Endothelial cell of umbilical vein (primary cell): ENCODE measurements at regions not wholly inside any gene's neighbourhood (a gene's known extent, or its start where the extent isn't known, plus 50 kb on each side); places are given as distances from the start of the nearest gene placed in this dataset.

Experiments
- BruUV-seq: library from RNA; stranded (reverse); fragments of 400-500 nt; replicated peaks from 2 replicates; lab custom pipeline; 2021; lab: Mats Ljungman, UMichigan
- CTCF ChIA-PET: fragments of 300-600, 350-600 bp; sonication (Branson Sonifier 250); formaldehyde crosslinking; loops from one replicate; lab custom pipeline; 2021; ENCODE audit warnings: antibody characterized with exemption, inconsistent platforms; lab: Charles Lee
- POLR2A ChIA-PET: fragments of 300-600, 350-600 bp; sonication (Branson Sonifier 250); formaldehyde crosslinking; loops from one replicate; lab custom pipeline; 2021; ENCODE audit warnings: antibody characterized with exemption, inconsistent platforms; lab: Charles Lee
- DNase-seq: peaks from one replicate; pipeline ENCODE4 v3.0.0-alpha.2; 2011; ENCODE audit warnings: low read depth, low spot score
- FAIRE-seq: peaks from 2 replicates; lab custom pipeline; 2011; peaks lifted over from hg19 to GRCh38; lab: Jason Lieb, UNC
- H2AFZ ChIP-seq: 2 replicates; pipeline ENCODE4 v1.6.0; 2012; ENCODE audit warnings: low read depth, low read length, control low read depth, inconsistent platforms
- H3K27ac ChIP-seq: 2 replicates; pipeline ENCODE4 v1.5.1; 2011; ENCODE audit warnings: low read depth, mild to moderate bottlenecking, control low read depth, low read length, moderate library complexity; ENCODE audit not compliant: insufficient read depth
- H3K27me3 ChIP-seq, 2 experiments: 2 replicates each; pipeline versions ENCODE4 v1.6.0 to v1.6.1; 2011; ENCODE audit warnings: low read length in 2 of 2, mixed read lengths in 1 of 2; ENCODE audit not compliant: control insufficient read depth in 2 of 2, insufficient read depth in 2 of 2
- H3K36me3 ChIP-seq, 2 experiments: 2 replicates in 1 of 2; 3 replicates in 1 of 2; pipeline ENCODE4 v1.5.1; 2011; ENCODE audit warnings: low read length in 2 of 2, mild to moderate bottlenecking in 1 of 2, moderate library complexity in 1 of 2; ENCODE audit not compliant: control insufficient read depth in 2 of 2, insufficient read depth in 2 of 2; ENCODE audit errors: extremely low read depth in 1 of 2
- H3K4me1 ChIP-seq: 3 replicates; pipeline ENCODE4 v1.5.1; 2011; ENCODE audit warnings: mild to moderate bottlenecking, low read length; ENCODE audit not compliant: control insufficient read depth, insufficient read depth; ENCODE audit errors: extremely low read depth
- H3K4me2 ChIP-seq: 2 replicates; pipeline ENCODE4 v1.6.1; 2011; ENCODE audit warnings: low read length, control low read depth, mixed read lengths; ENCODE audit not compliant: insufficient read depth
- H3K4me3 ChIP-seq, 3 experiments: fragments of 200-600 bp in 1 of 3; sonication (generic), shearing (Covaris generic) in 1 of 3; replicated peaks in 1 of 3; 2 replicates each; pipeline ENCODE4 v1.5.1; 2011 to 2016; ENCODE audit warnings: control low read depth in 3 of 3, low read length in 3 of 3, mild to moderate bottlenecking in 2 of 3, inconsistent platforms in 1 of 3, low read depth in 1 of 3, moderate library complexity in 1 of 3; ENCODE audit not compliant: insufficient read depth in 1 of 3
- H3K79me2 ChIP-seq: 2 replicates; pipeline ENCODE4 v1.6.0; 2012; ENCODE audit warnings: low read length, inconsistent platforms; ENCODE audit not compliant: control insufficient read depth, insufficient read depth
- H3K9ac ChIP-seq: replicated peaks from 2 replicates; pipeline ENCODE3; 2011; ENCODE audit warnings: low read length, control low read depth; ENCODE audit not compliant: insufficient read depth; ENCODE audit errors: extremely low read depth
- H3K9me1 ChIP-seq: replicated peaks from 3 replicates; pipeline ENCODE4 v1.6.0; 2011; ENCODE audit warnings: mild to moderate bottlenecking, low read length; ENCODE audit not compliant: control insufficient read depth, insufficient read depth; ENCODE audit errors: extremely low read depth
- H3K9me3 ChIP-seq: replicated peaks from 2 replicates; pipeline ENCODE4 v1.5.1; 2012; ENCODE audit warnings: low read length, inconsistent platforms; ENCODE audit not compliant: control insufficient read depth, insufficient read depth
- H4K20me1 ChIP-seq: replicated peaks from 2 replicates; pipeline ENCODE3; 2011; ENCODE audit warnings: mild to moderate bottlenecking, low read length; ENCODE audit not compliant: control insufficient read depth, insufficient read depth; ENCODE audit errors: extremely low read depth
- EZH2 ChIP-seq: IDR thresholded peaks from 2 replicates; pipeline ENCODE4 v1.6.1; 2012; ENCODE audit warnings: borderline replicate concordance, low read depth, mild to moderate bottlenecking, moderate library complexity, low read length, inconsistent platforms; ENCODE audit not compliant: severe bottlenecking
- FOS ChIP-seq: IDR thresholded peaks from 2 replicates; pipeline ENCODE4 v1.6.1; 2011; ENCODE audit warnings: mild to moderate bottlenecking, low read length, moderate library complexity, borderline replicate concordance; ENCODE audit not compliant: insufficient read depth
- GATA2 ChIP-seq: IDR thresholded peaks from 2 replicates; pipeline ENCODE4 v1.7.0; 2011; ENCODE audit warnings: low read depth, mild to moderate bottlenecking, moderate library complexity, mixed read lengths, low read length; ENCODE audit not compliant: insufficient read length, insufficient read depth
- JUN ChIP-seq: IDR thresholded peaks from 2 replicates; pipeline ENCODE4 v1.6.1; 2011; ENCODE audit warnings: borderline replicate concordance, low read depth; ENCODE audit not compliant: insufficient read length, insufficient read depth
- MAX ChIP-seq: IDR thresholded peaks from 2 replicates; pipeline ENCODE4 v1.6.1; 2011; ENCODE audit not compliant: insufficient read depth, insufficient read length
- MYC ChIP-seq: IDR thresholded peaks from one replicate; pipeline ENCODE4 v1.6.1; 2011; ENCODE audit warnings: mild to moderate bottlenecking, low read depth, low read length
- POLR2A ChIP-seq: IDR thresholded peaks from 2 replicates; pipeline ENCODE4 v1.6.1; 2012; ENCODE audit warnings: low read depth, mild to moderate bottlenecking, control low read depth, low read length
- POLR2AphosphoS5 ChIP-seq: IDR thresholded peaks from 2 replicates; pipeline ENCODE4 v1.6.1; 2012; ENCODE audit warnings: low read depth, mild to moderate bottlenecking, control low read depth, low read length, moderate library complexity; ENCODE audit not compliant: insufficient read depth
- dilution Hi-C: fragments of 300-500 bp; cut with MboI; formaldehyde crosslinking; loops from one replicate; pipeline ENCODE4 v1.15.0; 2019; ENCODE audit warnings: low sequenced_read_pairs; ENCODE audit not compliant: extremely low pct_ligation_motif_present
- intact Hi-C: fragments of 100-400 bp; cut with micrococcal nuclease; formaldehyde crosslinking; loops from one replicate; pipeline ENCODE4 v1.10.0; 2022
- TF ChIP-seq, protein P1 (sequence below), 2 donors: IDR thresholded peaks; 1 replicate in 1 of 2; 2 replicates in 1 of 2; pipeline ENCODE4 v1.5.1; 2011; ENCODE audit warnings: low read length in 2 of 2, mild to moderate bottlenecking in 2 of 2, moderate library complexity in 2 of 2, control low read depth in 1 of 2, inconsistent platforms in 1 of 2, low read depth in 1 of 2; ENCODE audit not compliant: insufficient read depth in 1 of 2; ENCODE audit errors: extremely low read depth in 1 of 2

DNA sequence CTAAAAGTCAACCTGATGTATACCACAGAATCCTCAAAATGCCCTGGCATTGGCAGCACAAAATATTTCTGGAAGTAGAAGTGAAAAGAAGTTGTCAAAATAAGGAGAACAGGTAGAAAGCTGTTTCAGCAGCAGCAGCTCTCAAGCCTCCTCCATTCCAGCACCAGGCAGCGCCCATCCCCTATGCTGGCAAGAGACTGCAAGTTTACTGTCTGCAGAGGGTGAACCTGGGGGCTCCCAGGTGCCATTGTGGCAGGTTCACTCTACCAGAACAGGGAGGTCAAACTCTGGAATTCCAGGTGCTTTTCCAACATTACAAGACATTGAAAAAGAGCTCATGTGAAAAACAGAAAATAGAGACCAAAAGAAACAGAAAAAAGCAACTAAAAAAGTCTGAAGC lies 128.8 kb upstream of the CTTNBP2NL start:
- H3K36me3 ChIP-seq = no peaks in the 10 kb centered on the region
- H3K27me3 ChIP-seq = peaks cover 0 to 4% of the 10 kb centered on the region in 2 experiments
- H3K9ac ChIP-seq = no peak overlapping the region
- intact Hi-C loops = no loop called here
- dilution Hi-C loops = no loop called here
- TF ChIP-seq JUN (no peak), POLR2A (no peak), GATA2 (no peak), MYC (no peak), MAX (no peak), POLR2AphosphoS5 (no peak), FOS (no peak), EZH2 (no peak)
- TF ChIP-seq, protein P1, sequence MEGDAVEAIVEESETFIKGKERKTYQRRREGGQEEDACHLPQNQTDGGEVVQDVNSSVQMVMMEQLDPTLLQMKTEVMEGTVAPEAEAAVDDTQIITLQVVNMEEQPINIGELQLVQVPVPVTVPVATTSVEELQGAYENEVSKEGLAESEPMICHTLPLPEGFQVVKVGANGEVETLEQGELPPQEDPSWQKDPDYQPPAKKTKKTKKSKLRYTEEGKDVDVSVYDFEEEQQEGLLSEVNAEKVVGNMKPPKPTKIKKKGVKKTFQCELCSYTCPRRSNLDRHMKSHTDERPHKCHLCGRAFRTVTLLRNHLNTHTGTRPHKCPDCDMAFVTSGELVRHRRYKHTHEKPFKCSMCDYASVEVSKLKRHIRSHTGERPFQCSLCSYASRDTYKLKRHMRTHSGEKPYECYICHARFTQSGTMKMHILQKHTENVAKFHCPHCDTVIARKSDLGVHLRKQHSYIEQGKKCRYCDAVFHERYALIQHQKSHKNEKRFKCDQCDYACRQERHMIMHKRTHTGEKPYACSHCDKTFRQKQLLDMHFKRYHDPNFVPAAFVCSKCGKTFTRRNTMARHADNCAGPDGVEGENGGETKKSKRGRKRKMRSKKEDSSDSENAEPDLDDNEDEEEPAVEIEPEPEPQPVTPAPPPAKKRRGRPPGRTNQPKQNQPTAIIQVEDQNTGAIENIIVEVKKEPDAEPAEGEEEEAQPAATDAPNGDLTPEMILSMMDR (IDR thresholded peaks at IDR 0.05; ENCODE audit: extremely low read depth in 1 of 2, insufficient read depth in 1 of 2, low read depth in 1 of 2, low read length in 2 of 2) = no peak
- BruUV-seq = no TSS peak
- no peaks in the 10 kb centered on the region for H3K9me3 ChIP-seq
- no peak overlapping the region for H3K4me3 ChIP-seq
- ChIA-PET POLR2A (no interaction called here), CTCF (no interaction called here)
- H3K79me2 ChIP-seq = no peaks in the 10 kb centered on the region
- FAIRE-seq = no peak
- H3K9me1 ChIP-seq = no peaks in the 10 kb centered on the region
- no peak overlapping the region for H3K27ac ChIP-seq
- no peak overlapping the region for H2AFZ ChIP-seq
- H3K4me1 ChIP-seq = no peaks in the 10 kb centered on the region
- H4K20me1 ChIP-seq = no peaks in the 10 kb centered on the region
- H3K4me2 ChIP-seq = no peak overlapping the region
- DNase-seq = no peak
